ENCODE measurements at regions not wholly inside any gene's neighbourhood (a gene's known extent, or its start where the extent isn't known, plus 50 kb on each side); places are given as distances from the start of the nearest gene placed in this dataset.

DNA sequence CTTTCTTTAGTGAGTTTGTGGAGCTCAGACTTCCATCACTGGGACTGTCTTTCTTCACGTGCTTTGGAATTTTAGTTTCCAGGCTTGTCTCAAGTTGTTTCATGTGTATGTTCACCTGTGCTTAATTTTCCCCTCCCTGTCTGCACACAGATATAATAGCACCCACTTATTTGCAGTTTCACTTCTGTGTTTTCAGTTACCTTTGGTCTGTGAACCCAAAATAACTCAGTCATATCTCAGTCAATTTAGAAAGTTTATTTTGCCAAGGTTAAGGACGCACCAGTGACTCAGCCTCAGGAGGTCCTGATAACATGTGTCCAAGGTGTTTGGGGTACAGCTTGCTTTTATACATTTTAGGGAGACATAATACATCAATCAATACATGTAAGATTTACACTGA is 330.4 kb downstream of the ICE1 start:
- TF ChIP-seq RAD21 (IDR thresholded peaks at IDR 0.05; ENCODE audit: low read depth) (no peak), EP300 (IDR thresholded peaks at IDR 0.05; ENCODE audit: borderline replicate concordance) (no peak), NFIC (IDR thresholded peaks at IDR 0.05) (no peak), YY1 (IDR thresholded peaks at IDR 0.05; ENCODE audit: low read depth) (no peak), TAF1 (IDR thresholded peaks at IDR 0.05; ENCODE audit: low read depth) (no peak), FOXM1 (IDR thresholded peaks at IDR 0.05; ENCODE audit: borderline replicate concordance, low read depth) (no peak), TCF12 (IDR thresholded peaks at IDR 0.05; ENCODE audit: low read depth) (no peak), CEBPB (IDR thresholded peaks at IDR 0.05) (no peak), EGR1 (IDR thresholded peaks at IDR 0.05) (no peak), CREB1 (IDR thresholded peaks at IDR 0.05; ENCODE audit: low read depth) (no peak)
- TF ChIP-seq, protein P1, sequence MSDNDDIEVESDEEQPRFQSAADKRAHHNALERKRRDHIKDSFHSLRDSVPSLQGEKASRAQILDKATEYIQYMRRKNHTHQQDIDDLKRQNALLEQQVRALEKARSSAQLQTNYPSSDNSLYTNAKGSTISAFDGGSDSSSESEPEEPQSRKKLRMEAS (IDR thresholded peaks at IDR 0.05) = no peak
- TF ChIP-seq, protein P2, sequence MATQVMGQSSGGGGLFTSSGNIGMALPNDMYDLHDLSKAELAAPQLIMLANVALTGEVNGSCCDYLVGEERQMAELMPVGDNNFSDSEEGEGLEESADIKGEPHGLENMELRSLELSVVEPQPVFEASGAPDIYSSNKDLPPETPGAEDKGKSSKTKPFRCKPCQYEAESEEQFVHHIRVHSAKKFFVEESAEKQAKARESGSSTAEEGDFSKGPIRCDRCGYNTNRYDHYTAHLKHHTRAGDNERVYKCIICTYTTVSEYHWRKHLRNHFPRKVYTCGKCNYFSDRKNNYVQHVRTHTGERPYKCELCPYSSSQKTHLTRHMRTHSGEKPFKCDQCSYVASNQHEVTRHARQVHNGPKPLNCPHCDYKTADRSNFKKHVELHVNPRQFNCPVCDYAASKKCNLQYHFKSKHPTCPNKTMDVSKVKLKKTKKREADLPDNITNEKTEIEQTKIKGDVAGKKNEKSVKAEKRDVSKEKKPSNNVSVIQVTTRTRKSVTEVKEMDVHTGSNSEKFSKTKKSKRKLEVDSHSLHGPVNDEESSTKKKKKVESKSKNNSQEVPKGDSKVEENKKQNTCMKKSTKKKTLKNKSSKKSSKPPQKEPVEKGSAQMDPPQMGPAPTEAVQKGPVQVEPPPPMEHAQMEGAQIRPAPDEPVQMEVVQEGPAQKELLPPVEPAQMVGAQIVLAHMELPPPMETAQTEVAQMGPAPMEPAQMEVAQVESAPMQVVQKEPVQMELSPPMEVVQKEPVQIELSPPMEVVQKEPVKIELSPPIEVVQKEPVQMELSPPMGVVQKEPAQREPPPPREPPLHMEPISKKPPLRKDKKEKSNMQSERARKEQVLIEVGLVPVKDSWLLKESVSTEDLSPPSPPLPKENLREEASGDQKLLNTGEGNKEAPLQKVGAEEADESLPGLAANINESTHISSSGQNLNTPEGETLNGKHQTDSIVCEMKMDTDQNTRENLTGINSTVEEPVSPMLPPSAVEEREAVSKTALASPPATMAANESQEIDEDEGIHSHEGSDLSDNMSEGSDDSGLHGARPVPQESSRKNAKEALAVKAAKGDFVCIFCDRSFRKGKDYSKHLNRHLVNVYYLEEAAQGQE (IDR thresholded peaks at IDR 0.05; ENCODE audit: low read depth) = no peak
- TF ChIP-seq, protein P3, sequence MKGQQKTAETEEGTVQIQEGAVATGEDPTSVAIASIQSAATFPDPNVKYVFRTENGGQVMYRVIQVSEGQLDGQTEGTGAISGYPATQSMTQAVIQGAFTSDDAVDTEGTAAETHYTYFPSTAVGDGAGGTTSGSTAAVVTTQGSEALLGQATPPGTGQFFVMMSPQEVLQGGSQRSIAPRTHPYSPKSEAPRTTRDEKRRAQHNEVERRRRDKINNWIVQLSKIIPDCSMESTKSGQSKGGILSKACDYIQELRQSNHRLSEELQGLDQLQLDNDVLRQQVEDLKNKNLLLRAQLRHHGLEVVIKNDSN (IDR thresholded peaks at IDR 0.05) = no peak
